Lung (tissue), 11 donors: ENCODE measurements at regions not wholly inside any gene's neighbourhood (a gene's known extent, or its start where the extent isn't known, plus 50 kb on each side); places are given as distances from the start of the nearest gene placed in this dataset.

Source experiments
- ATAC-seq: fragments of 200-7000 bp; cut with Tn5 transposase; one replicate; pipeline ENCODE4 v1.9.1; 2020; ENCODE audit warnings: moderate number of reproducible peaks; ENCODE audit not compliant: insufficient read depth, low FRiP score
- DNase-seq, 3 donors: peaks; one replicate each; pipeline ENCODE4 v3.0.0-alpha.2; 2013 to 2017
- H3K27ac ChIP-seq, 2 donors: one replicate each; pipeline ENCODE4 v1.5.1; 2013; ENCODE audit warnings: mild to moderate bottlenecking in 2 of 2, moderate library complexity in 2 of 2, control low read depth in 1 of 2, inconsistent platforms in 1 of 2, low read depth in 1 of 2, low read length in 1 of 2
- H3K27me3 ChIP-seq, 3 donors: one replicate each; pipeline ENCODE4 v1.5.1; 2013; ENCODE audit warnings: low read length in 2 of 3; ENCODE audit not compliant: control insufficient read depth in 3 of 3, insufficient read depth in 3 of 3
- H3K36me3 ChIP-seq, 4 donors: one replicate each; pipeline ENCODE4 v1.5.1; 2013; ENCODE audit warnings: low read length in 4 of 4, mild to moderate bottlenecking in 1 of 4, moderate library complexity in 1 of 4; ENCODE audit not compliant: control insufficient read depth in 4 of 4, insufficient read depth in 4 of 4
- H3K4me1 ChIP-seq, 5 donors: one replicate each; pipeline ENCODE4 v1.5.1; 2013; ENCODE audit warnings: low read length in 5 of 5, mild to moderate bottlenecking in 2 of 5, moderate library complexity in 1 of 5; ENCODE audit not compliant: control insufficient read depth in 5 of 5, insufficient read depth in 5 of 5
- H3K4me3 ChIP-seq: one replicate; pipeline ENCODE4 v1.5.1; 2013; ENCODE audit warnings: mild to moderate bottlenecking, control low read depth, moderate library complexity
- H3K9ac ChIP-seq, 2 donors: one replicate each; pipeline ENCODE4 v1.5.1; 2013; ENCODE audit warnings: low read length in 2 of 2, control low read depth in 1 of 2; ENCODE audit not compliant: insufficient read depth in 1 of 2
- H3K9me3 ChIP-seq, 4 donors: one replicate each; pipeline ENCODE4 v1.5.1; 2013; ENCODE audit warnings: low read length in 3 of 4, mild to moderate bottlenecking in 1 of 4, moderate library complexity in 1 of 4; ENCODE audit not compliant: control insufficient read depth in 4 of 4, insufficient read depth in 3 of 4
- WGBS, 2 donors: extraction: QIAGEN DNeasy Blood & Tissue Kit; methylation state at CpG; one replicate each; pipeline ENCODE4 v1.1.7; 2013; 5-methylcytosine and 5-hydroxymethylcytosine counted together
- TF ChIP-seq, protein P1 (sequence below): IDR thresholded peaks from 2 replicates; pipeline ENCODE4 v1.5.1; 2012; ENCODE audit warnings: mild to moderate bottlenecking; ENCODE audit errors: control extremely low read depth, extremely low read depth
- donor health status: control.
- donor health status: control.
- donor health status: Bipolar disorder and iron deficiency.
- donor health status: healthy.
- donor health status: DM: yes; HTN: yes; CAD: no.

DNA sequence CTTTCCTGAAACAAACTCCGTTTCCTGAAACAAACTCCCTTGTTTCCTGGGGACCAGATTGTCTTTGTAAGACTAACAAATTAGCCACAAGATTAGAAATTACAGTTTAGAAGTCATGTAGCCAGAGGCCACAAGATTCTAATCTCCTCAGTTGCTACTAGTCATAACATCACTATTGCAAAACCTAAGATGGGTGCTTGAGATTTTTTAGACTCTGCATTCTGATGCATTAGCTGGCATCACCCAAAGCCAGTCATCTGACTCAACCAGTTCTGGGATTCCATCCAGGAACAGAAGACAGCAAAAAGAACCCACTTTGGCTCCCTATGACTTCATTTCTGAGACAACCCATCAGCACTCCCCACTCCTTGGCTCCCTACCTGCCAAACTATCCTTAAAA lies 367.9 kb upstream of the MBL2 start:
- no peak overlapping the region for H3K4me3 ChIP-seq
- DNase-seq (no peak), ATAC-seq (no peak)
- no peaks in the 10 kb centered on the region for H3K27me3 ChIP-seq
- H3K36me3 ChIP-seq: no peaks in the 10 kb centered on the region
- no peaks in the 10 kb centered on the region for H3K9me3 ChIP-seq
- H3K27ac ChIP-seq: no peak overlapping the region
- TF ChIP-seq, protein P1, sequence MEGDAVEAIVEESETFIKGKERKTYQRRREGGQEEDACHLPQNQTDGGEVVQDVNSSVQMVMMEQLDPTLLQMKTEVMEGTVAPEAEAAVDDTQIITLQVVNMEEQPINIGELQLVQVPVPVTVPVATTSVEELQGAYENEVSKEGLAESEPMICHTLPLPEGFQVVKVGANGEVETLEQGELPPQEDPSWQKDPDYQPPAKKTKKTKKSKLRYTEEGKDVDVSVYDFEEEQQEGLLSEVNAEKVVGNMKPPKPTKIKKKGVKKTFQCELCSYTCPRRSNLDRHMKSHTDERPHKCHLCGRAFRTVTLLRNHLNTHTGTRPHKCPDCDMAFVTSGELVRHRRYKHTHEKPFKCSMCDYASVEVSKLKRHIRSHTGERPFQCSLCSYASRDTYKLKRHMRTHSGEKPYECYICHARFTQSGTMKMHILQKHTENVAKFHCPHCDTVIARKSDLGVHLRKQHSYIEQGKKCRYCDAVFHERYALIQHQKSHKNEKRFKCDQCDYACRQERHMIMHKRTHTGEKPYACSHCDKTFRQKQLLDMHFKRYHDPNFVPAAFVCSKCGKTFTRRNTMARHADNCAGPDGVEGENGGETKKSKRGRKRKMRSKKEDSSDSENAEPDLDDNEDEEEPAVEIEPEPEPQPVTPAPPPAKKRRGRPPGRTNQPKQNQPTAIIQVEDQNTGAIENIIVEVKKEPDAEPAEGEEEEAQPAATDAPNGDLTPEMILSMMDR: no peak
- no peaks in the 10 kb centered on the region for H3K4me1 ChIP-seq
- 23 to 45% methylated on average over 1 of the region's 1 CpG for WGBS, 2 donors
- H3K9ac ChIP-seq: no peak overlapping the region

DNA sequence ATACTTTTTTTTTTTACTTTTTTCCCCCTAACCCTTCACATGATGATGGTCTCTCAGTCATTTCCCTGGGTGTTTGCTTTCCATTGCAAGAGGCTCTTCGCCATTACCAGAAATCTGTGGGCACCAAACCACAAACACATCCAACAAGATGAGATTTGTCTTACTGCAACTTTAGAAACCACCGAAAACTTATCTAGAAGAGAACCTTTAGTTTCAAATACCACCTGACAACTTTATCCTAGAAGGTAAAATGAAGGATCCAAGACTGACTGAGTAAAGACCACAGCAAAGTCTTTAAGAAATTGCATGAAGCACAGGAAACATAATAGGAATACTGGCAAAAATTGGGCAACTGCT lies 363.3 kb upstream of the MBL2 start:
- H3K27ac ChIP-seq: no peak overlapping the region
- WGBS, 2 donors: 92 to 97% methylated on average over 2 of the region's 2 CpGs
- H3K9me3 ChIP-seq: no peaks in the 10 kb centered on the region
- H3K4me1 ChIP-seq: no peaks in the 10 kb centered on the region
- TF ChIP-seq, protein P1: no peak
- no peak overlapping the region for H3K9ac ChIP-seq
- no peaks in the 10 kb centered on the region for H3K27me3 ChIP-seq
- no peak overlapping the region for H3K4me3 ChIP-seq
- H3K36me3 ChIP-seq: no peaks in the 10 kb centered on the region
- ATAC-seq: no peak
- DNase-seq: no peak

DNA sequence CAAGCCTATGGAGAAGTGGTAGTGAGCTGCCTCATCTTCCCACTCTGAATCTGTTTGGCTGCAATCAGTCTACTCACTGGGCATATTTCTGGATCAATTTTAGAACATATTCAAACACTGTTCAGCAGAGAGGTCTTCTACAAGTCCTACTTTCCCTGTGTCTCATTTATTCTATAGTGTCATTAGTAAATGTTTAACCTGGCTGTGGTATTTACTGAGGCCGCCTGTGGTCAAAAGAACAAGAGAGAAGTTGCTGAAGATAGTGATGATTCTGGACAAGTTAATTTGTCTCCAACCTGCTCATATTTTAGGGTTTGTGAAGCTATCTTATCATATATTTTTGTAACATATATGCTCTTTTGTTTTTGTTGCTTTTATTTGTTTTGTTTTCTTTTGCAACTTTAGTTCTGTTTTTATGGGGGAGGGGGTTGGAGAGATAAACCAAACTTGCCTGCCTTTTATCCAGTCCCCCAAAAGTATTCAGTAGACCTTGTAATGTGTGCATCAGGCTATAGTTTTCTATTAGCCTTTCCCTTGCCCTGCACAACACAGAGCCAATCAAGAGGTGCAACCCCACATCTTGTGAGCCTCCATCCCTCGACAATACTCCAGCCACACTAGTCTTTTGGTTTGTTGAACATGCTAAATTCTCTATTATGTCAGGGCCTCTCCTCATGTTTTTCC lies 362.8 kb upstream of the MBL2 start:
- WGBS, 2 donors: 90 to 92% methylated on average over 2 of the region's 2 CpGs
- Histone ChIP-seq H3K4me3 (no peak overlapping the region), H3K27ac (no peak overlapping the region), H3K36me3 (no peaks in the 10 kb centered on the region), H3K27me3 (no peaks in the 10 kb centered on the region), H3K4me1 (no peaks in the 10 kb centered on the region), H3K9ac (no peak overlapping the region), H3K9me3 (no peaks in the 10 kb centered on the region)
- ATAC-seq (no peak), DNase-seq (no peak)
- TF ChIP-seq, protein P1: no peak

DNA sequence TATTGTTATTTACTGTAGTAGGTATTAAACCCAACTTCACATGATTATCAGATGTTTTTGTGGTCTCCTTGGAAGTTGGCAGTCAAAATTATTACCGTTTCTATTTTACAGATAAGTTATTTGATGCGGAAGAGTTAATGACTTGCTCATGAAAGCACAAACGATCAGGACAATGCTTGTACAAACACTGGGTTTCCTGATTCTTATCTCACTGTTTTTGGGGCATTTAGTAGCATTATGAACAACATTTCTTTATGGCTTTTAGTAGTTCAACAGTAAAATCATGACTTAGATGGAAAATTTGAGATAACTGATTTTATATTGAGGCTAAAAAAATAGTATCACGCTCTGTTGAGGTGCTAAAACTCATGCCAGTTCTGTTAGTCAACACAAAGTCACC lies 361.5 kb upstream of the MBL2 start:
- no peak for DNase-seq
- Histone ChIP-seq H3K4me1 (no peaks in the 10 kb centered on the region), H3K27ac (no peak overlapping the region), H3K9me3 (no peaks in the 10 kb centered on the region), H3K27me3 (no peaks in the 10 kb centered on the region), H3K9ac (no peak overlapping the region), H3K4me3 (no peak overlapping the region), H3K36me3 (no peaks in the 10 kb centered on the region)
- TF ChIP-seq, protein P1: no peak
- no peak for ATAC-seq
- WGBS, 2 donors: 49 to 50% methylated on average over 4 of the region's 4 CpGs
